Peyer's patch (tissue), 4 donors: ENCODE measurements at regions not wholly inside any gene's neighbourhood (a gene's known extent, or its start where the extent isn't known, plus 50 kb on each side); places are given as distances from the start of the nearest gene placed in this dataset.
"Not testable (repeated sequence)": the region's sequence is repeated elsewhere in the genome, so short reads cannot be mapped to it uniquely, and the experiment has no call there.

ENCODE experiments used
- DNase-seq, 3 donors: peaks; one replicate each; pipeline ENCODE4 v3.0.0-alpha.2; 2017 to 2019
- H3K27ac ChIP-seq, 4 donors: fragments of 200-600 bp; sonication (generic); one replicate each; pipeline ENCODE4 v1.5.1; 2016 to 2019
- H3K27me3 ChIP-seq, 2 donors: fragments of 200-600 bp; sonication (generic); one replicate each; pipeline ENCODE4 v1.5.1; 2019
- H3K36me3 ChIP-seq, 3 donors: fragments of 200-600 bp; sonication (generic); one replicate each; pipeline ENCODE4 v1.5.1; 2016 to 2019
- H3K4me1 ChIP-seq, 4 donors: fragments of 200-600 bp; sonication (generic); one replicate each; pipeline ENCODE4 v1.5.1; 2016 to 2019
- H3K4me3 ChIP-seq, 4 donors: fragments of 200-600 bp; sonication (generic); 1 replicate in 3 of 4; 2 replicates in 1 of 4; pipeline ENCODE4 v1.5.1; 2016 to 2019; ENCODE audit warnings: mild to moderate bottlenecking in 1 of 4
- H3K9me3 ChIP-seq, 4 donors: fragments of 200-600 bp; sonication (generic); one replicate each; pipeline ENCODE4 v1.5.1; 2016 to 2019; ENCODE audit warnings: mild to moderate bottlenecking in 1 of 4
- CTCF ChIP-seq, 6 experiments: fragments of 450-650 bp in 4 of 6; fragments of 200-600 bp in 2 of 6; sonication (generic) in 1 of 6; IDR thresholded peaks; one replicate each; pipeline ENCODE4 v1.5.1; 2017 to 2019; ENCODE audit warnings: antibody characterized with exemption in 6 of 6, mild to moderate bottlenecking in 3 of 6, moderate library complexity in 1 of 6
- POLR2A ChIP-seq, 2 donors: fragments of 450-650 bp; IDR thresholded peaks; one replicate each; pipeline ENCODE4 v1.5.1; 2017; ENCODE audit warnings: antibody characterized with exemption in 2 of 2, mild to moderate bottlenecking in 2 of 2, moderate library complexity in 2 of 2

DNA sequence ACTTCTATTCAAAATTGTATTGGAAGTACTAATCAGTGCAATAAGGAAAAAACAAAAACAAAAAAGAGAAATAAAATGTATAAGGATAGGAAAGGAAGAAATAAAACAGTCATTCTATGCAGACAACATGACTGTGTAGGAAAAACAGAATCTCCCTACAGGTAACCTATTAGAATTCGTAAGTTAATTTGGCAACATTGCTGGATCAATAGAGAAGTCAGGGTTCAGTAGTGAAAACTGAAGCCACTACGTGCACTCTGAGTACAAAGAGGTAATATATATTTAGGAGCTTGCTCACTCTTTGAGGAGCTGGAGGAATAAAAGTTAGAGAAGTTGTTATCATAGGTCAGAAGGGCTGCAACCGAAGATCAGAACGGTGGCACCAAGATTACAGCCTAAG is 84.0 kb upstream of the BMAL1 start:
- TF ChIP-seq POLR2A (IDR thresholded peaks at IDR 0.05) (no peak), CTCF (IDR thresholded peaks at IDR 0.05) (no peak)

GRCh38 chr11:13197374-13197773 is 80.2 kb upstream of the BMAL1 start:
- not testable (repeated sequence) for H3K4me1 ChIP-seq, DNase-seq, H3K27ac ChIP-seq, H3K27me3 ChIP-seq, H3K4me3 ChIP-seq, H3K36me3 ChIP-seq
- peaks cover 0 to 10% (median 1%) of the 10 kb centered on the region in 4 donors for H3K9me3 ChIP-seq

More for the DNA sequence above, 84.0 kb upstream of the BMAL1 start:
- Histone ChIP-seq H3K36me3 (no peaks in the 10 kb centered on the region), H3K4me1 (no peaks in the 10 kb centered on the region), H3K9me3 (peaks cover 0 to 7% (median 3%) of the 10 kb centered on the region in 4 donors), H3K27me3 (no peaks in the 10 kb centered on the region), H3K27ac (no peak overlapping the region), H3K4me3 (no peak overlapping the region)
- no peak for DNase-seq

DNA sequence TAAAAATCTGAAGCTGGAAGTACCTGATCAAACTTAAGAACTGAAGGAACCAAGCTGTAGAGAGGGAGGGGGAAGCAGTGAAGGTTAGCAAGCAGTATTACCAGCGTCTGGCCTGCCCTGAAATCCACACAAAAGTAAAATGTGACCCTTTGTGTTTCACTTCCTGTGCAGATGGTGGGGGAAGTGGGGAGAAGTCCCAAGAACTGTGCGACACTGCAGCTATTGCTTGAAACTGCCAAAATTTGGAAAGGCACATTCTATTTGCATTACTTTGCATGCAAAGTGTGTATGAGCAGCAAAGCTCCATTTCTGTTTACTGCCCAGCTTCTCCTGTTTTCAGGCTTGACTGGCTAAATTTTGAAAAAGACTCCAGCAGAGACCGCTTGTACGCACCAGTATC is 72.1 kb upstream of the BMAL1 start:
- TF ChIP-seq CTCF (IDR thresholded peaks at IDR 0.05) (no peak), POLR2A (IDR thresholded peaks at IDR 0.05) (no peak)
- H3K27me3 ChIP-seq: no peaks in the 10 kb centered on the region
- H3K4me3 ChIP-seq: no peak overlapping the region
- H3K9me3 ChIP-seq: no peaks in the 10 kb centered on the region
- no peak for DNase-seq
- no peaks in the 10 kb centered on the region for H3K36me3 ChIP-seq
- H3K27ac ChIP-seq: no peak overlapping the region
- peaks cover 0 to 9% (median 0%) of the 10 kb centered on the region in 4 donors for H3K4me1 ChIP-seq

DNA sequence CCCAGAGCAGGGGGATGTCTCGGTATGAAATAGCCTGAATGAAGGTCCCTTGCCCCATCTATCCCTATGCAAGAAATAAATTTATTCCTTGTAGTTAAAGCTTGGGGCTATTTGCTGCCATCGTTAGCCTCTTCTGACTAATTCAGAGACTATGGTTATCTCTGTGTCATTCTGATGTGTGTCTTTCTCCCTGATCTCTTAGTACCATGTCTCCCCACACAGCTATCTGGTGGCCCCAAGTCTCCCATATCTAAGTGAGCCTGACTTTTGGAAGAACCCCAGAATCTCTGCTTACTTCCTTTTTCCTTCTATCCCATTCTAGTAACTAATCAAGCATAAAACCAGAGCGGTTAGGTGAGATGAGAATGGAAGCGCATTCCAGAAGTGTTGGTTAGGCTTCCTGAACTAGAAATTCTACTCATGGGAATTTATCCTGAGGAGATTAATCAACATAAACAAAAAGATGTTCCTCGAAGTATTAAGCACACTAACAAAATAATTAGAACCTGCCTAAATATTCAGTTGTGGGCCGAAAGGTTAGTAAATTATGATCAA is 71.4 kb upstream of the BMAL1 start:
- TF ChIP-seq CTCF (IDR thresholded peaks at IDR 0.05) (no peak), POLR2A (IDR thresholded peaks at IDR 0.05) (no peak)
- H3K9me3 ChIP-seq: no peaks in the 10 kb centered on the region
- no peak for DNase-seq
- no peak overlapping the region for H3K27ac ChIP-seq
- peaks cover 0 to 9% (median 0%) of the 10 kb centered on the region in 4 donors for H3K4me1 ChIP-seq
- H3K36me3 ChIP-seq: no peaks in the 10 kb centered on the region
- no peak overlapping the region for H3K4me3 ChIP-seq
- no peaks in the 10 kb centered on the region for H3K27me3 ChIP-seq

DNA sequence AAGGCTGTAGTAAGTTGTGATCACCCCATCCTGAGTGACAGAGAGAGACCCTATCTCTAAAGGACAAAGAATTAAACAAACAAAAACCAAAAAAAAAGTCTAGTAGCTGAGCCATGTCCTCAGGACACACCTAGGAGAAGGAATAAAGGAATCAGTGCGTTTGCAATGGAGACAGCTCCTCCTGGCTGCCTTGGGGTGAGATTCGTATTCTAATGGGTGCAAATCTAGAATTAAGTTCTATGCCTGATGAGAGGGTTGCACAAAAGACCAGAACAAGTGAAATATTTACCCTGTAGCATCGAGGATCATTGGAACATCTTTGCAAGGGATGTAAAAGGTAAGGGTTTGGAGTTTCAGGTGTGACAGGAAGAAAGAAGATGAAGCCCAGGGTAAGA is 70.3 kb upstream of the BMAL1 start:
- DNase-seq: no peak
- H3K4me3 ChIP-seq: peak overlapping the region in 2 of 4 donors; percentile 42 to 43
- peak overlapping the region in 3 of 4 donors; percentile 56 to 83 (median 63) for H3K27ac ChIP-seq
- no peaks in the 10 kb centered on the region for H3K27me3 ChIP-seq
- H3K36me3 ChIP-seq: no peaks in the 10 kb centered on the region
- H3K9me3 ChIP-seq: no peaks in the 10 kb centered on the region
- TF ChIP-seq POLR2A (IDR thresholded peaks at IDR 0.05) (no peak), CTCF (IDR thresholded peaks at IDR 0.05) (peak in 3 of 6 experiments; percentile 18 to 35 (median 32))
- H3K4me1 ChIP-seq: peaks cover 0 to 9% (median 0%) of the 10 kb centered on the region in 4 donors

- Histone ChIP-seq H3K9me3 (no peaks in the 10 kb centered on the region), H3K4me3 (peak overlapping the region; percentile 13 to 43 (median 28)), H3K36me3 (no peaks in the 10 kb centered on the region), H3K4me1 (peaks cover 0 to 9% (median 0%) of the 10 kb centered on the region in 4 donors), H3K27ac (peak overlapping the region; percentile 20 to 83 (median 60)), H3K27me3 (no peaks in the 10 kb centered on the region)
- TF ChIP-seq CTCF (IDR thresholded peaks at IDR 0.05): no peak
- no peak for TF ChIP-seq POLR2A (IDR thresholded peaks at IDR 0.05)
- peak in 2 of 3 donors; percentile 59 to 60 for DNase-seq
Observed at GRCh38 chr11:13207665-13208594, 69.7 kb upstream of the BMAL1 start.
